ENCODE measurements at regions not wholly inside any gene's neighbourhood (a gene's known extent, or its start where the extent isn't known, plus 50 kb on each side); places are given as distances from the start of the nearest gene placed in this dataset.

DNA sequence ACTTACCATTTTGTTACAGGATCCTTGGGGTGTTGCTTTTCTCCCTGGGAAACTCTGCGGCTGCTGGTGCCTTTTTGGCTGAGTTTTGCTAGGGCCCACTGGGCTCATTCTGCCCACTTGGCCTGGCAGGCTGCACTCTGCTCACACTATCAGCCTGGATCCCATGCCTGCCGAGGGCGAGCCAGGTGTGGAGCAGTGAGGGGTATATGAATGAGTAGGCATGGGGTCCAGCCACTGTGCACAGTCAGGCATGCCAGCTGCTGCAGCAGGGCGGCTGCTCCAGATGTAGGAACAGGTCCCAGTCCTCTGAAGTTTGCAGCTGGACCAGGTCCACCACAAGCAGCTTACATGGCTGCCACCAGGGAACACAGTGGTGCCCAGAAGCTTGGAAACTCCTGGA, 136.4 kb upstream of the CNTN3 start:
- TF ChIP-seq EZH2 (IDR thresholded peaks at IDR 0.05; ENCODE audit: borderline replicate concordance, low read depth, low read length, poor library complexity, severe bottlenecking): no peak
- TF ChIP-seq, protein P1, sequence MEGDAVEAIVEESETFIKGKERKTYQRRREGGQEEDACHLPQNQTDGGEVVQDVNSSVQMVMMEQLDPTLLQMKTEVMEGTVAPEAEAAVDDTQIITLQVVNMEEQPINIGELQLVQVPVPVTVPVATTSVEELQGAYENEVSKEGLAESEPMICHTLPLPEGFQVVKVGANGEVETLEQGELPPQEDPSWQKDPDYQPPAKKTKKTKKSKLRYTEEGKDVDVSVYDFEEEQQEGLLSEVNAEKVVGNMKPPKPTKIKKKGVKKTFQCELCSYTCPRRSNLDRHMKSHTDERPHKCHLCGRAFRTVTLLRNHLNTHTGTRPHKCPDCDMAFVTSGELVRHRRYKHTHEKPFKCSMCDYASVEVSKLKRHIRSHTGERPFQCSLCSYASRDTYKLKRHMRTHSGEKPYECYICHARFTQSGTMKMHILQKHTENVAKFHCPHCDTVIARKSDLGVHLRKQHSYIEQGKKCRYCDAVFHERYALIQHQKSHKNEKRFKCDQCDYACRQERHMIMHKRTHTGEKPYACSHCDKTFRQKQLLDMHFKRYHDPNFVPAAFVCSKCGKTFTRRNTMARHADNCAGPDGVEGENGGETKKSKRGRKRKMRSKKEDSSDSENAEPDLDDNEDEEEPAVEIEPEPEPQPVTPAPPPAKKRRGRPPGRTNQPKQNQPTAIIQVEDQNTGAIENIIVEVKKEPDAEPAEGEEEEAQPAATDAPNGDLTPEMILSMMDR (conservative IDR thresholded peaks at IDR 0.05; ENCODE audit: low read depth, low read length): no peak

Data from A673 (cell line).